ENCODE measurements at regions not wholly inside any gene's neighbourhood (a gene's known extent, or its start where the extent isn't known, plus 50 kb on each side); places are given as distances from the start of the nearest gene placed in this dataset.

DNA sequence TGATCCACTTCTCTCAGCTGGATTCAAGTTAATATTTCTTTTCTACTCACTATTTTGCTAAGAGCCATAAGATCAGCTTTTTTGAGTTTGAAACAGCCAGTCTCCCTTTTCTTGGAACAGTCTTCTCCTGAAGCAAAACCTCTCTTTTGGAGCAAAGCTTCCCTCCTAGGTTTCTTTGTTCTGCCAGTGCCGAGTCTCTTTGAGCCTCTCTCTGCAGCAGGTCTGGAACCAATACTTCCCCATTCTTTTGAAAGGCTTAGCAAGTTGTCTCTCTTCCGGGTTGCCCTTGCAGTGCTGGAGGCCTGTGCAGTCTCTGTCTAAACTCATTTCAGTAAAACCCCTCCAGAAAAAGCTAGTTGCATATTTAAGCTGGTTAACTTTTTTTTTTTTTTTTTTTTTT is 454.8 kb downstream of the NOVA1 start (continued):
- TF ChIP-seq ZNF609 (CRISPR knock-in tag; IDR thresholded peaks at IDR 0.05; ENCODE audit: borderline replicate concordance) (no peak), SAP30 (IDR thresholded peaks at IDR 0.05; ENCODE audit: borderline replicate concordance, insufficient read depth, low read depth, low read length, poor library complexity, severe bottlenecking) (no peak), RBM39 (optimal IDR thresholded peaks at IDR 0.05; ENCODE audit: low read depth, low read length) (no peak)
- TF ChIP-seq, protein P1, sequence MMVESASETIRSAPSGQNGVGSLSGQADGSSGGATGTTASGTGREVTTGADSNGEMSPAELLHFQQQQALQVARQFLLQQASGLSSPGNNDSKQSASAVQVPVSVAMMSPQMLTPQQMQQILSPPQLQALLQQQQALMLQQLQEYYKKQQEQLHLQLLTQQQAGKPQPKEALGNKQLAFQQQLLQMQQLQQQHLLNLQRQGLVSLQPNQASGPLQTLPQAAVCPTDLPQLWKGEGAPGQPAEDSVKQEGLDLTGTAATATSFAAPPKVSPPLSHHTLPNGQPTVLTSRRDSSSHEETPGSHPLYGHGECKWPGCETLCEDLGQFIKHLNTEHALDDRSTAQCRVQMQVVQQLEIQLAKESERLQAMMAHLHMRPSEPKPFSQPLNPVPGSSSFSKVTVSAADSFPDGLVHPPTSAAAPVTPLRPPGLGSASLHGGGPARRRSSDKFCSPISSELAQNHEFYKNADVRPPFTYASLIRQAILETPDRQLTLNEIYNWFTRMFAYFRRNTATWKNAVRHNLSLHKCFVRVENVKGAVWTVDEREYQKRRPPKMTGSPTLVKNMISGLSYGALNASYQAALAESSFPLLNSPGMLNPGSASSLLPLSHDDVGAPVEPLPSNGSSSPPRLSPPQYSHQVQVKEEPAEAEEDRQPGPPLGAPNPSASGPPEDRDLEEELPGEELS (CRISPR knock-in tag; IDR thresholded peaks at IDR 0.05; ENCODE audit: borderline replicate concordance) = no peak

All from K562 (cell line).